C4-2B (cell line): ENCODE measurements at regions not wholly inside any gene's neighbourhood (a gene's known extent, or its start where the extent isn't known, plus 50 kb on each side); places are given as distances from the start of the nearest gene placed in this dataset.

Experiments
- CTCF ChIP-seq: fragments of 450-650 bp; conservative IDR thresholded peaks from 2 replicates; pipeline ENCODE4 v1.5.1; 2017; ENCODE audit warnings: mild to moderate bottlenecking
- ZFX ChIP-seq: fragments of 450-650 bp; IDR thresholded peaks from 2 replicates; pipeline ENCODE4 v1.6.1; 2017

GRCh38 chr7:94115316-94115715 is 111.2 kb upstream of the BET1 start:
- TF ChIP-seq CTCF (no peak), ZFX (no peak)
